Lung (tissue), 11 donors: ENCODE measurements at regions not wholly inside any gene's neighbourhood (a gene's known extent, or its start where the extent isn't known, plus 50 kb on each side); places are given as distances from the start of the nearest gene placed in this dataset.

Experiments used
- ATAC-seq: fragments of 200-7000 bp; cut with Tn5 transposase; one replicate; pipeline ENCODE4 v1.9.1; 2020; ENCODE audit warnings: moderate number of reproducible peaks; ENCODE audit not compliant: insufficient read depth, low FRiP score
- DNase-seq, 3 donors: peaks; one replicate each; pipeline ENCODE4 v3.0.0-alpha.2; 2013 to 2017
- H3K27ac ChIP-seq, 2 donors: one replicate each; pipeline ENCODE4 v1.5.1; 2013; ENCODE audit warnings: mild to moderate bottlenecking in 2 of 2, moderate library complexity in 2 of 2, control low read depth in 1 of 2, inconsistent platforms in 1 of 2, low read depth in 1 of 2, low read length in 1 of 2
- H3K27me3 ChIP-seq, 3 donors: one replicate each; pipeline ENCODE4 v1.5.1; 2013; ENCODE audit warnings: low read length in 2 of 3; ENCODE audit not compliant: control insufficient read depth in 3 of 3, insufficient read depth in 3 of 3
- H3K36me3 ChIP-seq, 4 donors: one replicate each; pipeline ENCODE4 v1.5.1; 2013; ENCODE audit warnings: low read length in 4 of 4, mild to moderate bottlenecking in 1 of 4, moderate library complexity in 1 of 4; ENCODE audit not compliant: control insufficient read depth in 4 of 4, insufficient read depth in 4 of 4
- H3K4me1 ChIP-seq, 5 donors: one replicate each; pipeline ENCODE4 v1.5.1; 2013; ENCODE audit warnings: low read length in 5 of 5, mild to moderate bottlenecking in 2 of 5, moderate library complexity in 1 of 5; ENCODE audit not compliant: control insufficient read depth in 5 of 5, insufficient read depth in 5 of 5
- H3K4me3 ChIP-seq: one replicate; pipeline ENCODE4 v1.5.1; 2013; ENCODE audit warnings: mild to moderate bottlenecking, control low read depth, moderate library complexity
- H3K9ac ChIP-seq, 2 donors: one replicate each; pipeline ENCODE4 v1.5.1; 2013; ENCODE audit warnings: low read length in 2 of 2, control low read depth in 1 of 2; ENCODE audit not compliant: insufficient read depth in 1 of 2
- H3K9me3 ChIP-seq, 4 donors: one replicate each; pipeline ENCODE4 v1.5.1; 2013; ENCODE audit warnings: low read length in 3 of 4, mild to moderate bottlenecking in 1 of 4, moderate library complexity in 1 of 4; ENCODE audit not compliant: control insufficient read depth in 4 of 4, insufficient read depth in 3 of 4
- whole genome bisulfite sequencing, 2 donors: extraction: QIAGEN DNeasy Blood & Tissue Kit; methylation state at CpG; one replicate each; pipeline ENCODE4 v1.1.7; 2013; 5-methylcytosine and 5-hydroxymethylcytosine counted together
- TF ChIP-seq, protein P1 (sequence below): IDR thresholded peaks from 2 replicates; pipeline ENCODE4 v1.5.1; 2012; ENCODE audit warnings: mild to moderate bottlenecking; ENCODE audit errors: control extremely low read depth, extremely low read depth
- donor health status: control.
- donor health status: control.
- donor health status: Bipolar disorder and iron deficiency.
- donor health status: healthy.
- donor health status: DM: yes; HTN: yes; CAD: no.

- no peak overlapping the region for H3K4me3 ChIP-seq
- no peaks in the 10 kb centered on the region for H3K36me3 ChIP-seq
- ATAC-seq (no peak), DNase-seq (no peak)
- TF ChIP-seq, protein P1, sequence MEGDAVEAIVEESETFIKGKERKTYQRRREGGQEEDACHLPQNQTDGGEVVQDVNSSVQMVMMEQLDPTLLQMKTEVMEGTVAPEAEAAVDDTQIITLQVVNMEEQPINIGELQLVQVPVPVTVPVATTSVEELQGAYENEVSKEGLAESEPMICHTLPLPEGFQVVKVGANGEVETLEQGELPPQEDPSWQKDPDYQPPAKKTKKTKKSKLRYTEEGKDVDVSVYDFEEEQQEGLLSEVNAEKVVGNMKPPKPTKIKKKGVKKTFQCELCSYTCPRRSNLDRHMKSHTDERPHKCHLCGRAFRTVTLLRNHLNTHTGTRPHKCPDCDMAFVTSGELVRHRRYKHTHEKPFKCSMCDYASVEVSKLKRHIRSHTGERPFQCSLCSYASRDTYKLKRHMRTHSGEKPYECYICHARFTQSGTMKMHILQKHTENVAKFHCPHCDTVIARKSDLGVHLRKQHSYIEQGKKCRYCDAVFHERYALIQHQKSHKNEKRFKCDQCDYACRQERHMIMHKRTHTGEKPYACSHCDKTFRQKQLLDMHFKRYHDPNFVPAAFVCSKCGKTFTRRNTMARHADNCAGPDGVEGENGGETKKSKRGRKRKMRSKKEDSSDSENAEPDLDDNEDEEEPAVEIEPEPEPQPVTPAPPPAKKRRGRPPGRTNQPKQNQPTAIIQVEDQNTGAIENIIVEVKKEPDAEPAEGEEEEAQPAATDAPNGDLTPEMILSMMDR, result no peak
- H3K9me3 ChIP-seq, result no peaks in the 10 kb centered on the region
- H3K27ac ChIP-seq, result no peak overlapping the region
- WGBS, 2 donors, result 87 to 94% methylated on average over 6 of the region's 6 CpGs
- H3K27me3 ChIP-seq, result no peaks in the 10 kb centered on the region
- H3K4me1 ChIP-seq, result peaks cover 0 to 18% (median 2%) of the 10 kb centered on the region in 5 donors
- no peak overlapping the region for H3K9ac ChIP-seq
Observed at GRCh38 chr1:229073251-229073650, 197.7 kb upstream of the RAB4A start.

DNA sequence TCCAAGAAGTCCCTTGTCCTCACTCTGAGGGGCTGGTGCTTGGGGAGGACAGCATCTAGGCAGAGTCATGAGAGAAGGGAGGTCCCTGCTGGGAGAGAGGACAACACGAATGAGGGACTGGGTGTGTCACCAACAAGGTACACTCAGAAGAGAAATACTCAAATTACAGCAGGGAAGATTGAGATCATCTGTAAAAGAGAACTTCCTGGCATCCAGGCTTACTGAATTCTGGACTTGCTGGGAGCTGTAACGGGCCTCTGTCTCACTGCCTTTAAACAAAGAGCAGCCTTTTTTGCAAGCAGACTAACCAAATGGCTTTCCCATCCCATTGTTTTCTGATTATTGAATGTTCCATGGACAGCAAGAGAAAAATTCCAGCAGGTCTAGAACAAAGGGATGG is 195.7 kb upstream of the RAB4A start:
- ATAC-seq, result no peak
- TF ChIP-seq, protein P1, result no peak
- Histone ChIP-seq H3K9ac (no peak overlapping the region), H3K36me3 (no peaks in the 10 kb centered on the region), H3K4me3 (no peak overlapping the region), H3K4me1 (peaks cover 0 to 9% (median 0%) of the 10 kb centered on the region in 5 donors), H3K27ac (no peak overlapping the region), H3K27me3 (no peaks in the 10 kb centered on the region), H3K9me3 (no peaks in the 10 kb centered on the region)
- 73 to 77% methylated on average over 2 of the region's 2 CpGs for WGBS, 2 donors
- no peak for DNase-seq

DNA sequence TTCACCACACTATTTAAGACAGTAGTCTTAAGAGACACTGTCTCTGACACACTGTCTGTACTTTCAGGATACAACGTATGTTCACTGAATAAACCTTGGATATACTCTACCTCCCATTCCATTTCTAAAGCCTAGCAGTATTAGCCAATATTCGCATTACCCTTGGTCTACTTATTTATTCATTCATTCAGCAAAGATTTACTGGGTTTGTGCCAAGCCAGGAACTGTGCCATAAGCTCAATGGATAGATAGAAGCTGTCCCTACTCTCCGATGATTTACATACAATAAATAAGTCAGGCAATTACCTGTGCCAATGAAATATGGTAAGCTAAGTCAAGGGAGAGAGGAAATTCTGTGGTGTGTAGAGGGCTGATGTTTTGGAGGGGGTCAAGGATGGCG is 195.2 kb upstream of the RAB4A start:
- Histone ChIP-seq H3K27me3 (no peaks in the 10 kb centered on the region), H3K4me3 (no peak overlapping the region), H3K9ac (no peak overlapping the region), H3K27ac (no peak overlapping the region), H3K9me3 (no peaks in the 10 kb centered on the region), H3K36me3 (no peaks in the 10 kb centered on the region), H3K4me1 (peaks cover 0 to 8% (median 0%) of the 10 kb centered on the region in 5 donors)
- TF ChIP-seq, protein P1, result no peak
- 81 to 94% methylated on average over 4 of the region's 4 CpGs for WGBS, 2 donors
- DNase-seq (peak; percentile 37 to 76 (median 70)), ATAC-seq (no peak)

DNA sequence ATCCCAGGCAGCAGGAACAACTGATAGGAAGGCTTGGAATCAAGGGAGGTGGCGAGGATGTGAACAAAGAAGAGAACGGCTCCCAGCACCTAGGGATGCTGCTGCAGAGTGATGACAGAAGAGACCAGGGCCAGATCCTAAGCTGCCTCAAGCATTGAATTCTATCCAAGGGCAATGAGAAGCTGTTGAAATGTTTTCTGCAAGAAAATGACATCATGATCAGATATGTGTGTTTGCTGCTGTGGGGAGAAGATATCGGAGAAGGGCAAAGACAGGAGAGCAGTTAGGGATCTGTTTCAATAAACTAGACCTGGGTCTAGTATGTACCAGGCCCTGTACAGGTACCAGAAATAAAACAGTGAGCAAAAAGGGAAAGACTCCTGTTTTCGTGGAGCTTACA is 194.7 kb upstream of the RAB4A start:
- peaks cover 0 to 8% (median 0%) of the 10 kb centered on the region in 5 donors for H3K4me1 ChIP-seq
- H3K36me3 ChIP-seq, result no peaks in the 10 kb centered on the region
- 71 to 79% methylated on average over 4 of the region's 4 CpGs for WGBS, 2 donors
- H3K27me3 ChIP-seq, result no peaks in the 10 kb centered on the region
- ATAC-seq (no peak), DNase-seq (peak in 2 of 3 donors; percentile 28 to 52)
- TF ChIP-seq, protein P1, result no peak
- H3K27ac ChIP-seq, result no peak overlapping the region
- no peaks in the 10 kb centered on the region for H3K9me3 ChIP-seq
- no peak overlapping the region for H3K9ac ChIP-seq
- H3K4me3 ChIP-seq, result no peak overlapping the region
